Body of pancreas (tissue), 4 donors: ENCODE measurements at regions not wholly inside any gene's neighbourhood (a gene's known extent, or its start where the extent isn't known, plus 50 kb on each side); places are given as distances from the start of the nearest gene placed in this dataset.

Experiments
- ATAC-seq: fragments of 150-250 bp; one replicate; pipeline ENCODE4 v1.9.1; 2016
- DNase-seq, 4 donors: peaks; one replicate each; pipeline ENCODE4 v3.0.0-alpha.2; 2019
- H3K27ac ChIP-seq, 4 donors: fragments of 200-600 bp; sonication (generic); 1 replicate in 3 of 4; 2 replicates in 1 of 4; pipeline versions ENCODE4 v1.5.1 to v1.6.1; 2016 to 2019; ENCODE audit warnings: mild to moderate bottlenecking in 1 of 4, mixed read lengths in 1 of 4, moderate library complexity in 1 of 4
- H3K27me3 ChIP-seq, 2 donors: fragments of 200-600 bp; sonication (generic); one replicate each; pipeline ENCODE4 v1.6.0; 2016; ENCODE audit warnings: mild to moderate bottlenecking in 1 of 2
- H3K36me3 ChIP-seq, 2 donors: fragments of 200-600 bp; sonication (generic); replicated peaks in 1 of 2; 2 replicates each; pipeline ENCODE4 v1.5.1; 2016; ENCODE audit warnings: low read depth in 2 of 2; ENCODE audit not compliant: insufficient read depth in 1 of 2
- H3K4me1 ChIP-seq: fragments of 200-600 bp; sonication (generic); one replicate; pipeline ENCODE4 v1.6.0; 2016
- H3K4me3 ChIP-seq, 2 donors: fragments of 200-600 bp; sonication (generic); 1 replicate in 1 of 2; 2 replicates in 1 of 2; pipeline ENCODE4 v1.5.1; 2016 to 2019
- H3K9me3 ChIP-seq, 3 donors: fragments of 200-600 bp; sonication (generic); 1 replicate in 2 of 3; 2 replicates in 1 of 3; pipeline ENCODE4 v1.5.1; 2016
- CTCF ChIP-seq, 7 experiments: fragments of 450-650 bp in 4 of 7; fragments of 200-600 bp in 3 of 7; sonication (generic) in 3 of 7; IDR thresholded peaks; one replicate each; pipeline ENCODE4 v1.5.1; 2016 to 2019; ENCODE audit warnings: antibody characterized with exemption in 7 of 7
- POLR2A ChIP-seq, 3 donors: fragments of 450-650 bp; IDR thresholded peaks; one replicate each; pipeline ENCODE4 v1.6.1; 2016; ENCODE audit warnings: antibody characterized with exemption in 3 of 3, mild to moderate bottlenecking in 2 of 3
- WGBS, 2 donors: methylation state at CpG; one replicate each; pipeline ENCODE4 v1.1.5; 2017; 5-methylcytosine and 5-hydroxymethylcytosine counted together
- intact Hi-C: fragments of 100-400 bp; cut with DNase I; formaldehyde crosslinking; loops from one replicate; pipeline ENCODE4 v1.15.1; 2023

DNA sequence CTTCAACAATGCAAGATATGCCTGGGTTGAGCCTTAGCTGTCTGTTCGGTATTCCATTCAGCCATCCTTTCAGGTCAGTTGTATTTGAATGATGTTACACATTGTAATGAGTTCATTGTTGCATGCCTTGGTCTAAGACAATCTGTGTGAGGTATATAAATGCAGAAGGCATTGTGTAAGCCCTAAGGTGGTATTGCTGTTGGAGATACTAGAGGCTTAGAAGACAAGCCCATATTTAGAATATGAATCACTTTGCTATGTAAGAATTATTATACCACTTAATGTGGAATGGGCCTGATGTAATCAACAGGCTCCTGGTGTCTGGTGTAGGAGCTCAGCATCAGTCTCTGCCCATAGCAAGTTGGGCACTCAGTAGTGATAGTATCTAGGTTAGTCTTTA is 473.4 kb upstream of the GNPDA2 start:
- Histone ChIP-seq H3K27ac (no peak overlapping the region), H3K27me3 (no peaks in the 10 kb centered on the region), H3K4me3 (no peak overlapping the region), H3K4me1 (no peaks in the 10 kb centered on the region), H3K9me3 (no peaks in the 10 kb centered on the region), H3K36me3 (no peaks in the 10 kb centered on the region)
- intact Hi-C loops, result no loop called here
- ATAC-seq (no peak), DNase-seq (no peak)
- WGBS, 2 donors, result 54 to 57% methylated on average over 1 of the region's 1 CpG
- no peak for TF ChIP-seq POLR2A (IDR thresholded peaks at IDR 0.05)
- no peak for TF ChIP-seq CTCF (IDR thresholded peaks at IDR 0.05)

- Histone ChIP-seq H3K36me3 (no peaks in the 10 kb centered on the region), H3K27me3 (no peaks in the 10 kb centered on the region), H3K4me3 (no peak overlapping the region), H3K9me3 (no peaks in the 10 kb centered on the region), H3K27ac (no peak overlapping the region), H3K4me1 (no peaks in the 10 kb centered on the region)
- no peak for ATAC-seq
- DNase-seq, result no peak
- 56 to 61% methylated on average over 2 of the region's 2 CpGs for WGBS, 2 donors
- intact Hi-C loops, result no loop called here
- TF ChIP-seq POLR2A (IDR thresholded peaks at IDR 0.05) (no peak), CTCF (IDR thresholded peaks at IDR 0.05) (no peak)
Measured at GRCh38 chr4:45188501-45188900, 462.1 kb upstream of the GNPDA2 start.

DNA sequence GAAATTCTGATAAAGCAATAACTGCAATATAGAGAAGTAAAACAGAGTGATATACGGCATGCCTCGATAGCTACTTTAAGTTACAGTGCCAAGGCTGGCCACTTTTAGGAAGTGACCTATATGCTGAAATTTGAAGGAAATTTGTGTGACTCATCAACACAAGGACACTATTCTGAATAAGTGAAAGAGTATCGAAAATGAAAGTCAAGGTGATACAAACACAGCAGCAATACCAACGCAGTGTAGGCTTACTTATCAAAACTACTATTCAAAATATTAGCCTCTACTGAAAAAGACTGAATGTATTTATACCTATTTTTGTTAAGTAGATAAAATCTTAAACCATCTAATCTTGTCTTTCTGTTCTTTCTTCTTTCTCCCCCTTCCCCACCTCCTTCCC is 459.9 kb upstream of the GNPDA2 start:
- TF ChIP-seq POLR2A (IDR thresholded peaks at IDR 0.05), result no peak
- TF ChIP-seq CTCF (IDR thresholded peaks at IDR 0.05), result no peak
- H3K27me3 ChIP-seq, result no peaks in the 10 kb centered on the region
- no peak for DNase-seq
- no peak for ATAC-seq
- no peak overlapping the region for H3K4me3 ChIP-seq
- no peaks in the 10 kb centered on the region for H3K9me3 ChIP-seq
- no peaks in the 10 kb centered on the region for H3K36me3 ChIP-seq
- 71 to 78% methylated on average over 4 of the region's 4 CpGs for WGBS, 2 donors
- H3K27ac ChIP-seq, result no peak overlapping the region
- no peaks in the 10 kb centered on the region for H3K4me1 ChIP-seq
- intact Hi-C loops, result no loop called here

DNA sequence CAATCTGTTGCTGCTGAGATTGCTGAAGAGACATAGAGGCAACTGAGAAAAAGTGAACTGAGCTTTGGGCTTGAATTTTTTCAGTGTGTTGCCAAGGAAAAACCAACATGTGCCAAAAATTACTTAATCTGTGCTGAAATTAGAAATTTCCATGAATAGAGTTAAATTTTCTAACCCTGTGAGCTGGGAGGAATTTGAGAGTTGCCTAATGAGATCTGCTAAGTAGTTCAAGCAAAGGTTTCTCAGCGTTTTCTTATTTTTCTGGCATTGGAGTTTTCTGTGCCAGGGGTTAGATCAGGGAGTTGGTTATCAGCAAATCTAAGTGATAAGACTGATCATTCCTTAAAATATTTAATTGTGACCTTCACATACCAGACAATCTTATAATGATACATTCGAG is 457.5 kb upstream of the GNPDA2 start:
- Histone ChIP-seq H3K9me3 (no peaks in the 10 kb centered on the region), H3K4me1 (no peaks in the 10 kb centered on the region), H3K36me3 (no peaks in the 10 kb centered on the region), H3K27me3 (no peaks in the 10 kb centered on the region), H3K27ac (no peak overlapping the region), H3K4me3 (no peak overlapping the region)
- intact Hi-C loops, result no loop called here
- 30 to 47% methylated on average over 2 of the region's 2 CpGs for WGBS, 2 donors
- DNase-seq, result no peak
- ATAC-seq, result no peak
- TF ChIP-seq CTCF (IDR thresholded peaks at IDR 0.05) (no peak), POLR2A (IDR thresholded peaks at IDR 0.05) (no peak)

DNA sequence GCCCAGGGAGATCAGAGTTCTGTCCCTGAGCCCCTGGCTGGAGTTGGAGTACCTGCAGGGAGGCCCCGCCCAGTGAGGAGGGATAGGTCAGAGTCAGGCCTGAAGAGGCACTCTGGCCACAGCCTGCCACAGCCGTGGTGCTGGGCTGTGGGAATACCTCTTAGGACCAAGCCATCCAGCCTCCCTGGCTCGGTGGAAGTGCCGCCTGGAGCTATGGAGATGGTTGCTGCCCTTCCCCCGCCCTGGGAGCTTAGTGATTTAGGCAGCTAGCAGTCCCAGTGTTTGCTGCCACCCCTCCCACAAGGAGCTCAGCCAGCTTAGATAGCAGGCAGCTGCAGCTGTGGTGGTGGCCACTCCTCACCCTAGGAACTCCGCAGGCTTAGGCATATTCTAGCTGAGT is 446.3 kb upstream of the GNPDA2 start:
- Histone ChIP-seq H3K9me3 (no peaks in the 10 kb centered on the region), H3K27me3 (no peaks in the 10 kb centered on the region), H3K4me3 (no peak overlapping the region), H3K36me3 (no peaks in the 10 kb centered on the region), H3K27ac (no peak overlapping the region), H3K4me1 (no peaks in the 10 kb centered on the region)
- ATAC-seq (no peak), DNase-seq (no peak)
- TF ChIP-seq POLR2A (IDR thresholded peaks at IDR 0.05) (no peak), CTCF (IDR thresholded peaks at IDR 0.05) (no peak)
- intact Hi-C loops, result no loop called here
- WGBS, 2 donors, result 63% methylated on average over 6 of the region's 6 CpGs; no CpG with 5 or more reads in 1 of the 2 donors
